Upper lobe of left lung (tissue), 6 donors: ENCODE measurements at regions not wholly inside any gene's neighbourhood (a gene's known extent, or its start where the extent isn't known, plus 50 kb on each side); places are given as distances from the start of the nearest gene placed in this dataset.
"Not testable (repeated sequence)": the region's sequence is repeated elsewhere in the genome, so short reads cannot be mapped to it uniquely, and the experiment has no call there.

Experiments
- ATAC-seq, 2 donors: fragments of 200-7000 bp; cut with Tn5 transposase; one replicate each; pipeline ENCODE4 v1.9.1; 2022; ENCODE audit warnings: mild to moderate bottlenecking in 2 of 2, moderate library complexity in 2 of 2; ENCODE audit not compliant: low FRiP score in 2 of 2
- DNase-seq, 2 donors: peaks; one replicate each; pipeline ENCODE4 v3.0.0-alpha.2; 2019 to 2020
- H3K27ac ChIP-seq, 4 donors: fragments of 200-600 bp; sonication (generic); one replicate each; pipeline ENCODE4 v1.5.1; 2016 to 2019
- H3K27me3 ChIP-seq, 4 donors: fragments of 200-600 bp; sonication (generic); one replicate each; pipeline ENCODE4 v1.5.1; 2017 to 2019
- H3K36me3 ChIP-seq, 4 donors: fragments of 200-600 bp; sonication (generic); one replicate each; pipeline ENCODE4 v1.5.1; 2016 to 2019
- H3K4me1 ChIP-seq, 4 donors: fragments of 200-600 bp; sonication (generic); one replicate each; pipeline ENCODE4 v1.5.1; 2018 to 2019
- H3K4me3 ChIP-seq, 4 donors: fragments of 200-600 bp; sonication (generic); one replicate each; pipeline ENCODE4 v1.5.1; 2017 to 2019; ENCODE audit warnings: mild to moderate bottlenecking in 2 of 4, moderate library complexity in 1 of 4
- H3K9me3 ChIP-seq, 4 donors: fragments of 200-600 bp; sonication (generic); one replicate each; pipeline ENCODE4 v1.5.1; 2018 to 2019
- EP300 ChIP-seq, 4 donors: sonication (generic); formaldehyde crosslinking; IDR thresholded peaks; one replicate each; pipeline ENCODE4 v1.5.1; 2017; ENCODE audit warnings: antibody characterized with exemption in 4 of 4, control low read depth in 2 of 4
- POLR2A ChIP-seq, 4 donors: fragments of 450-650 bp; IDR thresholded peaks; one replicate each; pipeline ENCODE4 v1.5.1; 2016 to 2017; ENCODE audit warnings: antibody characterized with exemption in 4 of 4, mild to moderate bottlenecking in 2 of 4
- POLR2AphosphoS5 ChIP-seq, 2 donors: sonication (generic); formaldehyde crosslinking; IDR thresholded peaks; one replicate each; pipeline ENCODE4 v1.5.1; 2017; ENCODE audit warnings: antibody characterized with exemption in 2 of 2
- WGBS, 2 donors: methylation state at CpG; one replicate each; pipeline ENCODE4 v1.1.5; 2017 to 2018; 5-methylcytosine and 5-hydroxymethylcytosine counted together
- TF ChIP-seq, protein P1 (sequence below), 6 experiments: fragments of 450-650 bp in 4 of 6; fragments of 200-600 bp in 2 of 6; sonication (generic) in 2 of 6; IDR thresholded peaks; one replicate each; pipeline ENCODE4 v1.5.1; 2016 to 2019; ENCODE audit warnings: antibody characterized with exemption in 6 of 6
- donor health status: DM: no; HTN: no; CAD: no; lungs with moderate emphysema.
- donor health status: DM: no; HTN: yes; CAD: no; lungs with severe emphysema.

DNA sequence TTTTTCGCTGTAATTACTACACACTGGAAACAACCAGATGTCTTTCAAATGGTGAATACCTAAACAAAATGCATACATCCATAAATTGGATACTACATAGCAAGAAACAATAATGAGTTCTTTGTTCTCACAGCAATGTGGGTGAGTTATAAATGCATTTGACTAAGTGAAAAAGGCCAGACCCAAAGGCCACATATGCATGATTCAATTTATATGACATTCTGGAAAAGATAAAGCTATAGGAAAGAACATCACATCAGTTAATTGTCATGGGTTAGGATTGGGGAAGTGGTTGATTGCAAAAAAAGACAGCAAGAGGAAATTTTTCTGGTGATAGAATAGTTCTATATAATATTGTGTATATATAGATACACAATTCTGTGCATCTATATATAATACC lies 198.9 kb downstream of the CYLC2 start:
- H3K36me3 ChIP-seq = no peaks in the 10 kb centered on the region
- 75 to 84% methylated on average over 1 of the region's 1 CpG for WGBS, 2 donors
- H3K4me3 ChIP-seq = no peak overlapping the region
- no peak overlapping the region for H3K27ac ChIP-seq
- DNase-seq = no peak
- TF ChIP-seq POLR2AphosphoS5 (IDR thresholded peaks at IDR 0.05) = no peak
- TF ChIP-seq POLR2A (IDR thresholded peaks at IDR 0.05) = no peak
- TF ChIP-seq, protein P1, sequence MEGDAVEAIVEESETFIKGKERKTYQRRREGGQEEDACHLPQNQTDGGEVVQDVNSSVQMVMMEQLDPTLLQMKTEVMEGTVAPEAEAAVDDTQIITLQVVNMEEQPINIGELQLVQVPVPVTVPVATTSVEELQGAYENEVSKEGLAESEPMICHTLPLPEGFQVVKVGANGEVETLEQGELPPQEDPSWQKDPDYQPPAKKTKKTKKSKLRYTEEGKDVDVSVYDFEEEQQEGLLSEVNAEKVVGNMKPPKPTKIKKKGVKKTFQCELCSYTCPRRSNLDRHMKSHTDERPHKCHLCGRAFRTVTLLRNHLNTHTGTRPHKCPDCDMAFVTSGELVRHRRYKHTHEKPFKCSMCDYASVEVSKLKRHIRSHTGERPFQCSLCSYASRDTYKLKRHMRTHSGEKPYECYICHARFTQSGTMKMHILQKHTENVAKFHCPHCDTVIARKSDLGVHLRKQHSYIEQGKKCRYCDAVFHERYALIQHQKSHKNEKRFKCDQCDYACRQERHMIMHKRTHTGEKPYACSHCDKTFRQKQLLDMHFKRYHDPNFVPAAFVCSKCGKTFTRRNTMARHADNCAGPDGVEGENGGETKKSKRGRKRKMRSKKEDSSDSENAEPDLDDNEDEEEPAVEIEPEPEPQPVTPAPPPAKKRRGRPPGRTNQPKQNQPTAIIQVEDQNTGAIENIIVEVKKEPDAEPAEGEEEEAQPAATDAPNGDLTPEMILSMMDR (IDR thresholded peaks at IDR 0.05) = no peak
- no peak for TF ChIP-seq EP300 (IDR thresholded peaks at IDR 0.05)
- no peaks in the 10 kb centered on the region for H3K9me3 ChIP-seq
- H3K27me3 ChIP-seq = no peaks in the 10 kb centered on the region
- no peak for ATAC-seq
- H3K4me1 ChIP-seq = no peaks in the 10 kb centered on the region

DNA sequence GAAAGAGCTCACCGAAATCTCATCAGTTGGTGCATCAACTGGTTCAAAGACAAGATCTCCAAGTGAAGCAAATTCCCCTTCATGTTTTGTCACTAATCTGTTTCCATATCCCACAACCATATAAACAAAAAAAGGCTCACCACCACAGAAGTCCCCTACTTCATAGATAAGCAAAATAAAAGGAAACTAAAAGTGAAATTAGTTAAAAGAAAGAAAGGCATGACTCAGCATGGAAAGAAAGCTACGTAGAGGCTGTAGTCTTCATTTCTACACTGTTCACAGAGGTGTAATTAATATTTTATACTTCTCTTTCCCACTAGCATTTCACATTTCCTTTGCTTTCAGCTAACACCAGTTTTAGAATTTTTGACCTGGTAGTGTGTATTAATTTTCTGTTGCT lies 208.0 kb downstream of the CYLC2 start:
- Histone ChIP-seq H3K36me3 (no peaks in the 10 kb centered on the region), H3K27me3 (no peaks in the 10 kb centered on the region), H3K4me3 (no peak overlapping the region), H3K9me3 (no peaks in the 10 kb centered on the region), H3K27ac (no peak overlapping the region), H3K4me1 (no peaks in the 10 kb centered on the region)
- no peak for DNase-seq
- 74 to 75% methylated on average over 2 of the region's 2 CpGs for WGBS, 2 donors
- TF ChIP-seq, protein P1 (IDR thresholded peaks at IDR 0.05) = no peak
- no peak for TF ChIP-seq POLR2AphosphoS5 (IDR thresholded peaks at IDR 0.05)
- TF ChIP-seq EP300 (IDR thresholded peaks at IDR 0.05) = no peak
- no peak for TF ChIP-seq POLR2A (IDR thresholded peaks at IDR 0.05)
- ATAC-seq = no peak

DNA sequence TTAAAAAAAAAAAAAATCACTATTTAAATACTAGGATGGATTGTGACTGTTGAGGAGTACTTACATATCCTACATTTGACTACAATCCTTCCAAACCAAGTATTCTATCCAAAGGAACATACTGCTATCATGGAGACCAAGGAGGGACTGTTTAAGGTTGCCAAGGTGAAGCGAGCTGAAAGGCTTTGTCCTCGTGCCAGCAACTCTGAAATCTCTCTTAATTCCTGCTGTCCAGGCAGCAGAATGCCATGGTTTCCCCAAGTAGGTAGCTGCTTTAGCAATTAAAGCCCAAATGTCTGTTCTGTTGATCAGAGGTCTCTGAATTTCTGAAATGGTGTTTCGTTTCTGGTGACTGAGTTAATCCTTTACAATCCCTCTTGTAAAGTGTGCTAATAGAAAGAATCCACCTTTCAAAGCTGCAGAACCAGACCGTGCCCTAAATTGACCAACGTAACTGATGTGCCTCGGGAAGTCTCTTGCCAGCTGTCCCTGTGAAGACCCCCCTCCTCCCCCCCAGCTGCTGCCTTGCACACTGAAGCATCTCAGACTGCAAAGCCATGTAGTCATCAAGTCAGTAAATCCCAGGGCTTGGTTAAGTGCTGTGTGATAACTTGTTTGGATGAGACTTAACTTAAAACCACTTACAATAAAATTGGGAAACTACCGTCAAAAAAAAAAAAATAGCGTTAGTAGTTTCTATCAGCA lies 210.9 kb downstream of the CYLC2 start:
- H3K4me3 ChIP-seq, DNase-seq, ATAC-seq, H3K27me3 ChIP-seq, H3K4me1 ChIP-seq, H3K36me3 ChIP-seq, H3K27ac ChIP-seq: not testable (repeated sequence)
- H3K9me3 ChIP-seq = peaks cover 0 to 14% (median 5%) of the 10 kb centered on the region in 4 donors
- WGBS, 2 donors = 70 to 80% methylated on average over 7 to 8 of the region's 8 CpGs

DNA sequence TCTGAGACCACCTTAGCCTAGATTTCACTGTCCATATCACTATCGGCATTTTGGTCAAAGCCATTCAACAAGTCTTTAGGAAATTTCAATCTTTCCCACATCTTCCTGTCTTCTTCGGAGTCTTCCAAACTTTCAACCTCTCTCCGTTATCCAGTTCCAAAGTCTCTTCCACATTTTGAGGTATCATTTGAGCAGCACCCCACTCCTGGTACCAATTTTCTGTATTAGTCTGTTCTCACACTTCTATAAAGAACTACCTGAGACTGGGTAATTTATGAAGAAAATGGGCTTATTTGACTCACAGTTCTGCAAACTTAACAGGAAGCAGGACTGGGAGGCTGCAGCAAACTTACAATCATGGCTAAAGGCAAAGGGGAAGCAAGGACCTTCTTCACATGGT lies 215.5 kb downstream of the CYLC2 start:
- Histone ChIP-seq H3K36me3 (no peaks in the 10 kb centered on the region), H3K27ac (no peak overlapping the region), H3K4me1 (no peaks in the 10 kb centered on the region), H3K27me3 (no peaks in the 10 kb centered on the region), H3K9me3 (peaks cover 0 to 14% (median 5%) of the 10 kb centered on the region in 4 donors), H3K4me3 (no peak overlapping the region)
- ATAC-seq (no peak), DNase-seq (no peak)
- no peak for TF ChIP-seq POLR2AphosphoS5 (IDR thresholded peaks at IDR 0.05)
- no peak for TF ChIP-seq EP300 (IDR thresholded peaks at IDR 0.05)
- no peak for TF ChIP-seq POLR2A (IDR thresholded peaks at IDR 0.05)
- TF ChIP-seq, protein P1 (IDR thresholded peaks at IDR 0.05) = no peak
- 89 to 92% methylated on average over 3 of the region's 3 CpGs for WGBS, 2 donors

DNA sequence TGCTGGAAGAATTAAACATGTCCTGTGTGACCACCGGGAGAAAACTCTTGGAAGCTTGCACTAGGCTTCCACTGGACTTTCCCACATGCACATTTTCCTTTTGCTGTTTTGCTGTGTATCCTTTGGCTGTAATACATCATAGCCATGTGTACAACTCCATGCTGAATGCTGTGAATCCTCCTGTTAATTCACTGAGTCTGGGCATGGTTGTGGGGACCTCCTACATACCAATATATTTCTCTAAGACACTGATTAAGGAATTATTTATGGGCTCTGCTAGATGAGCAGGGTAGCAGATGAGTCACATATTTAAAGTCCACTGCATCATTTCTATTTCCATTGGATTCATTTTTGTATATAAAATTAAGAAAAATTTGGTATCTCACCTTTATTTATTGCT lies 220.1 kb downstream of the CYLC2 start:
- H3K27me3 ChIP-seq = no peaks in the 10 kb centered on the region
- no peak overlapping the region for H3K4me3 ChIP-seq
- TF ChIP-seq EP300 (IDR thresholded peaks at IDR 0.05) (no peak), POLR2A (IDR thresholded peaks at IDR 0.05) (no peak), POLR2AphosphoS5 (IDR thresholded peaks at IDR 0.05) (no peak)
- TF ChIP-seq, protein P1 (IDR thresholded peaks at IDR 0.05) = no peak
- peaks cover 0 to 7% (median under 1%) of the 10 kb centered on the region in 4 donors for H3K9me3 ChIP-seq
- H3K27ac ChIP-seq = no peak overlapping the region
- ATAC-seq (no peak), DNase-seq (no peak)
- 86 to 95% methylated on average over 1 of the region's 1 CpG for WGBS, 2 donors
- no peaks in the 10 kb centered on the region for H3K4me1 ChIP-seq
- no peaks in the 10 kb centered on the region for H3K36me3 ChIP-seq
